ENCODE measurements at regions not wholly inside any gene's neighbourhood (a gene's known extent, or its start where the extent isn't known, plus 50 kb on each side); places are given as distances from the start of the nearest gene placed in this dataset.

- POLR2A ChIA-PET, result no interaction called here
- Histone ChIP-seq H4K20me1 (ENCODE audit: control insufficient read depth, insufficient read depth) (no peaks in the 10 kb centered on the region), H3K4me2 (ENCODE audit: control insufficient read depth, insufficient read depth) (no peak overlapping the region), H3K9me3 (replicated peaks; ENCODE audit: control insufficient read depth, insufficient read depth, low read length) (no peaks in the 10 kb centered on the region), H3K79me2 (ENCODE audit: control insufficient read depth, insufficient read depth, low read length) (no peaks in the 10 kb centered on the region), H3K9ac (ENCODE audit: control insufficient read depth, insufficient read depth, low read length) (no peak overlapping the region), H3K27me3 (replicated peaks in 1 of 2; ENCODE audit: control insufficient read depth in 2 of 2, insufficient read depth in 2 of 2, low read length in 1 of 2) (no peaks in the 10 kb centered on the region), H3K27ac (ENCODE audit: control insufficient read depth, insufficient read depth) (no peak overlapping the region), H2AFZ (ENCODE audit: control insufficient read depth, low read depth, low read length) (no peak overlapping the region), H3K36me3 (ENCODE audit: control insufficient read depth in 2 of 2, insufficient read depth in 2 of 2, low read length in 1 of 2) (no peaks in the 10 kb centered on the region), H3K4me1 (ENCODE audit: control insufficient read depth, insufficient read depth, low read length) (no peaks in the 10 kb centered on the region), H3K4me3 (no peak overlapping the region)
- no peak for ATAC-seq
- intact Hi-C loops (cut with micrococcal nuclease; ENCODE audit: unreplicated experiment), result no loop called here
- no peak for FAIRE-seq
- in situ Hi-C loops (cut with MboI), result no loop called here
- no peak for DNase-seq (ENCODE audit: low read depth, low spot score)
- SMC1A ChIA-PET (ENCODE audit: uncharacterized antibody, unreplicated experiment), result no interaction called here
- CTCF ChIA-PET, result no interaction called here
- RAD21 ChIA-PET (ENCODE audit: unreplicated experiment), result no interaction called here
- BruUV-seq (replicated peaks), result no TSS peak
- 3% methylated on average over 4 of the region's 4 CpGs for WGBS (ENCODE audit: insufficient coverage, insufficient replicate concordance, low lambda C conversion rate, missing lambda C conversion rate)
- TF ChIP-seq RUNX3 (IDR thresholded peaks at IDR 0.05; ENCODE audit: low read length) (no peak), IKZF2 (IDR thresholded peaks at IDR 0.05) (no peak), BCL3 (IDR thresholded peaks at IDR 0.05; ENCODE audit: borderline replicate concordance, insufficient read depth, low read depth, low read length, poor library complexity, severe bottlenecking) (no peak), RELB (IDR thresholded peaks at IDR 0.05; ENCODE audit: low read depth) (no peak), EZH2 (IDR thresholded peaks at IDR 0.05; ENCODE audit: borderline replicate concordance, control insufficient read depth, low read depth, low read length) (no peak), CHD2 (IDR thresholded peaks at IDR 0.05; ENCODE audit: borderline replicate concordance, low read depth, low read length) (no peak), TCF12 (IDR thresholded peaks at IDR 0.05; ENCODE audit: low read depth, low read length) (no peak), SP1 (IDR thresholded peaks at IDR 0.05; ENCODE audit: low read depth, low read length) (no peak), SREBF1 (IDR thresholded peaks at IDR 0.05; ENCODE audit: low read length) (no peak), JUND (IDR thresholded peaks at IDR 0.05; ENCODE audit: low read depth, low read length) (no peak), BACH1 (IDR thresholded peaks at IDR 0.05; ENCODE audit: borderline replicate concordance) (no peak), CUX1 (IDR thresholded peaks at IDR 0.05; ENCODE audit: insufficient replicate concordance, low read depth, low read length) (no peak), CBFB (IDR thresholded peaks at IDR 0.05; ENCODE audit: low read depth) (no peak)
- TF ChIP-seq, protein P1, sequence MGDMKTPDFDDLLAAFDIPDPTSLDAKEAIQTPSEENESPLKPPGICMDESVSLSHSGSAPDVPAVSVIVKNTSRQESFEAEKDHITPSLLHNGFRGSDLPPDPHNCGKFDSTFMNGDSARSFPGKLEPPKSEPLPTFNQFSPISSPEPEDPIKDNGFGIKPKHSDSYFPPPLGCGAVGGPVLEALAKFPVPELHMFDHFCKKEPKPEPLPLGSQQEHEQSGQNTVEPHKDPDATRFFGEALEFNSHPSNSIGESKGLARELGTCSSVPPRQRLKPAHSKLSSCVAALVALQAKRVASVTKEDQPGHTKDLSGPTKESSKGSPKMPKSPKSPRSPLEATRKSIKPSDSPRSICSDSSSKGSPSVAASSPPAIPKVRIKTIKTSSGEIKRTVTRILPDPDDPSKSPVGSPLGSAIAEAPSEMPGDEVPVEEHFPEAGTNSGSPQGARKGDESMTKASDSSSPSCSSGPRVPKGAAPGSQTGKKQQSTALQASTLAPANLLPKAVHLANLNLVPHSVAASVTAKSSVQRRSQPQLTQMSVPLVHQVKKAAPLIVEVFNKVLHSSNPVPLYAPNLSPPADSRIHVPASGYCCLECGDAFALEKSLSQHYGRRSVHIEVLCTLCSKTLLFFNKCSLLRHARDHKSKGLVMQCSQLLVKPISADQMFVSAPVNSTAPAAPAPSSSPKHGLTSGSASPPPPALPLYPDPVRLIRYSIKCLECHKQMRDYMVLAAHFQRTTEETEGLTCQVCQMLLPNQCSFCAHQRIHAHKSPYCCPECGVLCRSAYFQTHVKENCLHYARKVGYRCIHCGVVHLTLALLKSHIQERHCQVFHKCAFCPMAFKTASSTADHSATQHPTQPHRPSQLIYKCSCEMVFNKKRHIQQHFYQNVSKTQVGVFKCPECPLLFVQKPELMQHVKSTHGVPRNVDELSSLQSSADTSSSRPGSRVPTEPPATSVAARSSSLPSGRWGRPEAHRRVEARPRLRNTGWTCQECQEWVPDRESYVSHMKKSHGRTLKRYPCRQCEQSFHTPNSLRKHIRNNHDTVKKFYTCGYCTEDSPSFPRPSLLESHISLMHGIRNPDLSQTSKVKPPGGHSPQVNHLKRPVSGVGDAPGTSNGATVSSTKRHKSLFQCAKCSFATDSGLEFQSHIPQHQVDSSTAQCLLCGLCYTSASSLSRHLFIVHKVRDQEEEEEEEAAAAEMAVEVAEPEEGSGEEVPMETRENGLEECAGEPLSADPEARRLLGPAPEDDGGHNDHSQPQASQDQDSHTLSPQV (IDR thresholded peaks at IDR 0.05), result no peak
Observed at GRCh38 chr10:57754803-57755202, 512.9 kb downstream of the IPMK start.

Measured in GM12878 (cell line).